ENCODE measurements at regions not wholly inside any gene's neighbourhood (a gene's known extent, or its start where the extent isn't known, plus 50 kb on each side); places are given as distances from the start of the nearest gene placed in this dataset.

DNA sequence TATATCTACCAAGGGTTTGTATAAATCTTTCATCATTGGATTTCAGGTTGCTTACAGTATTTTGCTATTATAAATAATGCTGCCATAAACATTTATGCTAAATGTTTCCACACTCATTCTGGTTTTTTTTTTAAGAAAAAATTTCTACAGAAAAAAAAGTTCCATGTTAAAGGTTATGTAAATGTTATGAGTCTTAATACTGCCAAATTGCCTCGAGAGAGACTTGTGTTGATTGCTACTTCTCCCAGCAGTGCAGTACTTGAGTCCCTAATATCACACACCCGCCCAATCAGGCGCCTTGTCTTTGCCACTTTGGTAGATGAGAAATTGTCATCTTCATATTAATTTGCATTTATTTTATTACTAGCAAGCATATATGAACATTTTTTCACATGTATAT is 96.7 kb upstream of the TMEM26 start:
- Histone ChIP-seq H3K27me3 (ENCODE audit: control insufficient read depth, insufficient read depth, low read length) (no peaks in the 10 kb centered on the region), H3K36me3 (ENCODE audit: control insufficient read depth, insufficient read depth, low read length) (no peaks in the 10 kb centered on the region), H3K4me3 (ENCODE audit: low read depth, low read length) (no peak overlapping the region)
- TF ChIP-seq, protein P1, sequence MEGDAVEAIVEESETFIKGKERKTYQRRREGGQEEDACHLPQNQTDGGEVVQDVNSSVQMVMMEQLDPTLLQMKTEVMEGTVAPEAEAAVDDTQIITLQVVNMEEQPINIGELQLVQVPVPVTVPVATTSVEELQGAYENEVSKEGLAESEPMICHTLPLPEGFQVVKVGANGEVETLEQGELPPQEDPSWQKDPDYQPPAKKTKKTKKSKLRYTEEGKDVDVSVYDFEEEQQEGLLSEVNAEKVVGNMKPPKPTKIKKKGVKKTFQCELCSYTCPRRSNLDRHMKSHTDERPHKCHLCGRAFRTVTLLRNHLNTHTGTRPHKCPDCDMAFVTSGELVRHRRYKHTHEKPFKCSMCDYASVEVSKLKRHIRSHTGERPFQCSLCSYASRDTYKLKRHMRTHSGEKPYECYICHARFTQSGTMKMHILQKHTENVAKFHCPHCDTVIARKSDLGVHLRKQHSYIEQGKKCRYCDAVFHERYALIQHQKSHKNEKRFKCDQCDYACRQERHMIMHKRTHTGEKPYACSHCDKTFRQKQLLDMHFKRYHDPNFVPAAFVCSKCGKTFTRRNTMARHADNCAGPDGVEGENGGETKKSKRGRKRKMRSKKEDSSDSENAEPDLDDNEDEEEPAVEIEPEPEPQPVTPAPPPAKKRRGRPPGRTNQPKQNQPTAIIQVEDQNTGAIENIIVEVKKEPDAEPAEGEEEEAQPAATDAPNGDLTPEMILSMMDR (IDR thresholded peaks at IDR 0.05; ENCODE audit: insufficient read depth, low read depth, low read length) = no peak
- no peak for DNase-seq (ENCODE audit: low read depth)
- ChIA-PET POLR2A (no interaction called here), CTCF (interaction anchor here (0.8 kb wide), 1 partner anchor 264 kb away, joined by 3 read pairs; no protein-coding TSS in a partner anchor)

DNA sequence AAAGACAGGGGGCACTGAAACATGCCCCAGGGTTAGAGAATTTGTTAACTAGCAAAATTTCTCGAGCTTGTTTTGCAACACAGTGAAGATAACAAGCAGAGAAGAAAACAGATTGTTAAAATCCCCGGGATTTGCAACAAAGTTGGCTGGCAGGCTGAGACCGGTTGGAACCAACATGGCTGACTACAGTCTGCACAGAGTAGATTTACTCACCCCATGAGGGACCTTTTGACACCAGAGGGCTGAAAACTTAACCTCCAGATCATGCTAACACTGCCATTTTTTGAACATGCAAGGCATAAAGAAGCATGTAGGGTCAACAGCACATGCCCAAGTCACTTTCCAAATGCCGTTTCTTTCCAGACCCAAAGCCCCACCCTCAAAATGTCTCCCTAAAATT is 95.2 kb upstream of the TMEM26 start:
- TF ChIP-seq, protein P1 (IDR thresholded peaks at IDR 0.05; ENCODE audit: insufficient read depth, low read depth, low read length) = no peak
- H3K4me3 ChIP-seq (ENCODE audit: low read depth, low read length) = no peak overlapping the region
- ChIA-PET CTCF (interaction anchor here (0.8 to 0.9 kb wide), 2 partner anchors 11 to 17 kb away, joined by 3 read pairs; no protein-coding TSS in a partner anchor), POLR2A (no interaction called here)
- no peaks in the 10 kb centered on the region for H3K36me3 ChIP-seq (ENCODE audit: control insufficient read depth, insufficient read depth, low read length)
- H3K27me3 ChIP-seq (ENCODE audit: control insufficient read depth, insufficient read depth, low read length) = no peaks in the 10 kb centered on the region
- DNase-seq (ENCODE audit: low read depth) = no peak

- TF ChIP-seq, protein P1 (IDR thresholded peaks at IDR 0.05; ENCODE audit: insufficient read depth, low read depth, low read length) = no peak
- H3K27me3 ChIP-seq (ENCODE audit: control insufficient read depth, insufficient read depth, low read length) = no peaks in the 10 kb centered on the region
- POLR2A ChIA-PET = no interaction called here
- no peak overlapping the region for H3K4me3 ChIP-seq (ENCODE audit: low read depth, low read length)
- DNase-seq (ENCODE audit: low read depth) = no peak
- CTCF ChIA-PET = interaction anchor here (0.9 kb wide), 1 partner anchor 10 kb away, joined by 3 read pairs; no protein-coding TSS in a partner anchor
- no peaks in the 10 kb centered on the region for H3K36me3 ChIP-seq (ENCODE audit: control insufficient read depth, insufficient read depth, low read length)
Observed at GRCh38 chr10:61547297-61547696, 94.1 kb upstream of the TMEM26 start.

- DNase-seq (ENCODE audit: low read depth) = no peak
- ChIA-PET CTCF (no interaction called here), POLR2A (no interaction called here)
- H3K36me3 ChIP-seq (ENCODE audit: control insufficient read depth, insufficient read depth, low read length) = no peaks in the 10 kb centered on the region
- no peak overlapping the region for H3K4me3 ChIP-seq (ENCODE audit: low read depth, low read length)
- TF ChIP-seq, protein P1 (IDR thresholded peaks at IDR 0.05; ENCODE audit: insufficient read depth, low read depth, low read length) = no peak
- H3K27me3 ChIP-seq (ENCODE audit: control insufficient read depth, insufficient read depth, low read length) = no peaks in the 10 kb centered on the region
Observed at GRCh38 chr10:61545170-61545569, 92.0 kb upstream of the TMEM26 start.

GRCh38 chr10:61543831-61544230 is 90.7 kb upstream of the TMEM26 start:
- Histone ChIP-seq H3K36me3 (ENCODE audit: control insufficient read depth, insufficient read depth, low read length) (no peaks in the 10 kb centered on the region), H3K27me3 (ENCODE audit: control insufficient read depth, insufficient read depth, low read length) (no peaks in the 10 kb centered on the region), H3K4me3 (ENCODE audit: low read depth, low read length) (no peak overlapping the region)
- DNase-seq (ENCODE audit: low read depth) = no peak
- ChIA-PET CTCF (no interaction called here), POLR2A (no interaction called here)
- TF ChIP-seq, protein P1 (IDR thresholded peaks at IDR 0.05; ENCODE audit: insufficient read depth, low read depth, low read length) = no peak

Measured in BJ (cell line).